ENCODE measurements at regions not wholly inside any gene's neighbourhood (a gene's known extent, or its start where the extent isn't known, plus 50 kb on each side); places are given as distances from the start of the nearest gene placed in this dataset.

DNA sequence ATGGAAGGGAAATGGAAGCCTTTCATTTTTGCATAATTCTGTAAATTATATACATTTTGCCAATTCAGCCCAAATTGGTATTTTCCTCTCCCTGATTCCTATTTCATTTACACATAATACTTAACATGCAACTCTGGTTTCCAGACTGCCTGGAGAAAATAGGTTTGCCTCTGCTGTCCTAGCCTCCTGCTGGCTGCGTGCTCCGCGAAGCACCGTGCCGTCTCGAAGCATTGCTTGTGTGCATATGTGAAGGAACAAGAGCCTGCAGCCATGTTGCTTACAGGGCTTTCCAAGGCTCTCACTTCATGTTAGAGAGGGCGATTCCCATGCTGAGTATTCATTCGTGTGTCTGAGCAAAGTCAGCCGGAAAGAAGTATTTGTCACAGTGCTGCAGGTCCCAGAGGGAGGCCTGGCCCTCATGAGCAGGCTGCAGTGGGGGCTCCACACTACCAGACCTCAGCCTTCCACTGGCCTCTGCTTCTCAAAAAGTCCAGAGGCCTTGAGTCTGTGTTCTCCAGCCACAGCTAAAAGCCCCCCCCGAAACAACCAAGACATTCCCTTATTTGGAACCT lies 66.5 kb downstream of the CLRN3 start:
- no peak for TF ChIP-seq EZH2 (IDR thresholded peaks at IDR 0.05; ENCODE audit: borderline replicate concordance, low read depth, low read length, poor library complexity, severe bottlenecking)
- TF ChIP-seq, protein P1, sequence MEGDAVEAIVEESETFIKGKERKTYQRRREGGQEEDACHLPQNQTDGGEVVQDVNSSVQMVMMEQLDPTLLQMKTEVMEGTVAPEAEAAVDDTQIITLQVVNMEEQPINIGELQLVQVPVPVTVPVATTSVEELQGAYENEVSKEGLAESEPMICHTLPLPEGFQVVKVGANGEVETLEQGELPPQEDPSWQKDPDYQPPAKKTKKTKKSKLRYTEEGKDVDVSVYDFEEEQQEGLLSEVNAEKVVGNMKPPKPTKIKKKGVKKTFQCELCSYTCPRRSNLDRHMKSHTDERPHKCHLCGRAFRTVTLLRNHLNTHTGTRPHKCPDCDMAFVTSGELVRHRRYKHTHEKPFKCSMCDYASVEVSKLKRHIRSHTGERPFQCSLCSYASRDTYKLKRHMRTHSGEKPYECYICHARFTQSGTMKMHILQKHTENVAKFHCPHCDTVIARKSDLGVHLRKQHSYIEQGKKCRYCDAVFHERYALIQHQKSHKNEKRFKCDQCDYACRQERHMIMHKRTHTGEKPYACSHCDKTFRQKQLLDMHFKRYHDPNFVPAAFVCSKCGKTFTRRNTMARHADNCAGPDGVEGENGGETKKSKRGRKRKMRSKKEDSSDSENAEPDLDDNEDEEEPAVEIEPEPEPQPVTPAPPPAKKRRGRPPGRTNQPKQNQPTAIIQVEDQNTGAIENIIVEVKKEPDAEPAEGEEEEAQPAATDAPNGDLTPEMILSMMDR (conservative IDR thresholded peaks at IDR 0.05; ENCODE audit: low read depth, low read length), result no peak

Measured in A673 (cell line).